WTC11 (cell line): ENCODE measurements at regions not wholly inside any gene's neighbourhood (a gene's known extent, or its start where the extent isn't known, plus 50 kb on each side); places are given as distances from the start of the nearest gene placed in this dataset.

Source experiments
- ATAC-seq: fragments of 200-7000 bp; cut with Tn5 transposase; 2 replicates; pipeline ENCODE4 v1.10.0; 2021; ENCODE audit warnings: mild to moderate bottlenecking, moderate library complexity
- CTCF ChIA-PET: fragments of 300-600 bp; sonication (Branson Sonifier 250); formaldehyde crosslinking; loops from one replicate; lab custom pipeline; 2021; ENCODE audit warnings: antibody characterized with exemption; lab: Charles Lee
- POLR2A ChIA-PET: fragments of 350-600 bp; sonication (Branson Sonifier 250); formaldehyde crosslinking; loops from one replicate; lab custom pipeline; 2021; ENCODE audit warnings: antibody characterized with exemption; lab: Charles Lee
- DNase-seq: peaks from one replicate; pipeline ENCODE4 v3.0.0; 2021; ENCODE audit warnings: low spot score
- H3K27ac Mint-ChIP-seq: 2 replicates; pipeline ENCODE4 v1.8.0; 2021; ENCODE audit warnings: mixed read lengths
- H3K27me3 Mint-ChIP-seq: 2 replicates; pipeline ENCODE4 v1.8.0; 2021; ENCODE audit warnings: low read depth, mild to moderate bottlenecking, moderate library complexity, mixed read lengths
- H3K36me3 Mint-ChIP-seq: 2 replicates; pipeline ENCODE4 v1.8.0; 2021; ENCODE audit warnings: mixed read lengths
- H3K4me1 Mint-ChIP-seq: 2 replicates; pipeline ENCODE4 v1.8.0; 2022; ENCODE audit warnings: mixed read lengths
- H3K4me3 Mint-ChIP-seq: 2 replicates; pipeline ENCODE4 v1.8.0; 2021; ENCODE audit warnings: mild to moderate bottlenecking, moderate library complexity, mixed read lengths
- H3K9me3 Mint-ChIP-seq: 2 replicates; pipeline ENCODE4 v1.8.0; 2021; ENCODE audit warnings: mixed read lengths
- CREB1 ChIP-seq: sonication (generic); formaldehyde crosslinking; IDR thresholded peaks from 2 replicates; pipeline ENCODE4 v1.8.0; 2023; ENCODE audit warnings: mild to moderate bottlenecking, missing genetic modification reagents
- CREM ChIP-seq: sonication (generic); formaldehyde crosslinking; IDR thresholded peaks from 2 replicates; pipeline ENCODE4 v1.8.1; 2022; ENCODE audit warnings: mild to moderate bottlenecking, missing genetic modification reagents, moderate library complexity
- ERG ChIP-seq: fragments of 250-450 bp; sonication (Bioruptor Pico); IDR thresholded peaks from 2 replicates; pipeline ENCODE4 v1.8.0; 2021; ENCODE audit warnings: mild to moderate bottlenecking
- ETV6 ChIP-seq: sonication (generic); formaldehyde crosslinking; IDR thresholded peaks from 2 replicates; pipeline ENCODE4 v1.8.1; 2022; ENCODE audit warnings: mild to moderate bottlenecking, missing genetic modification reagents
- FOXK1 ChIP-seq: sonication (generic); formaldehyde crosslinking; IDR thresholded peaks from 2 replicates; pipeline ENCODE4 v1.8.0; 2022; ENCODE audit warnings: mild to moderate bottlenecking, moderate library complexity, missing genetic modification reagents
- GTF2I ChIP-seq: fragments of 250-450 bp; sonication (Bioruptor Pico); conservative IDR thresholded peaks from 2 replicates; pipeline ENCODE4 v1.4.0; 2021; ENCODE audit warnings: mild to moderate bottlenecking
- HMGA2 ChIP-seq: fragments of 250-450 bp; sonication (Bioruptor Pico); IDR thresholded peaks from 2 replicates; pipeline ENCODE4 v1.4.0; 2021; ENCODE audit warnings: mild to moderate bottlenecking, moderate library complexity
- KAT7 ChIP-seq: sonication (generic); formaldehyde crosslinking; IDR thresholded peaks from 2 replicates; pipeline ENCODE4 v1.8.1; 2023; ENCODE audit warnings: missing genetic modification reagents, mild to moderate bottlenecking, borderline replicate concordance
- MYBL2 ChIP-seq: sonication (generic); formaldehyde crosslinking; IDR thresholded peaks from 2 replicates; pipeline ENCODE4 v1.8.1; 2023; ENCODE audit warnings: mild to moderate bottlenecking, moderate library complexity, missing genetic modification reagents
- NFE2L1 ChIP-seq: sonication (generic); formaldehyde crosslinking; IDR thresholded peaks from 2 replicates; pipeline ENCODE4 v1.8.1; 2023; ENCODE audit warnings: missing genetic modification reagents
- NFYB ChIP-seq: sonication (generic); formaldehyde crosslinking; conservative IDR thresholded peaks from 2 replicates; pipeline ENCODE4 v1.8.0; 2022; ENCODE audit warnings: low read depth, missing genetic modification reagents
- PRRX2 ChIP-seq: fragments of 250-450 bp; sonication (Bioruptor Pico); IDR thresholded peaks from 2 replicates; pipeline ENCODE4 v1.8.0; 2021; ENCODE audit warnings: mild to moderate bottlenecking
- STAT6 ChIP-seq: sonication (generic); formaldehyde crosslinking; conservative IDR thresholded peaks from 2 replicates; pipeline ENCODE4 v1.8.1; 2023; ENCODE audit warnings: mild to moderate bottlenecking, low read depth, missing genetic modification reagents, moderate library complexity
- TCF7 ChIP-seq: sonication (generic); formaldehyde crosslinking; IDR thresholded peaks from 2 replicates; pipeline ENCODE4 v1.8.0; 2022; ENCODE audit warnings: mild to moderate bottlenecking, low read depth, missing genetic modification reagents, moderate library complexity
- TEAD4 ChIP-seq: sonication (generic); formaldehyde crosslinking; IDR thresholded peaks from 2 replicates; pipeline ENCODE4 v1.8.0; 2022; ENCODE audit warnings: mild to moderate bottlenecking, missing genetic modification reagents
- ZNF121 ChIP-seq: sonication (generic); formaldehyde crosslinking; IDR thresholded peaks from 2 replicates; pipeline ENCODE4 v1.8.0; 2023; ENCODE audit warnings: missing genetic modification reagents
- ZNF138 ChIP-seq: sonication (generic); formaldehyde crosslinking; conservative IDR thresholded peaks from 2 replicates; pipeline ENCODE4 v1.8.1; 2022; ENCODE audit warnings: mild to moderate bottlenecking, moderate library complexity, missing genetic modification reagents
- ZNF263 ChIP-seq: sonication (generic); formaldehyde crosslinking; IDR thresholded peaks from 2 replicates; pipeline ENCODE4 v1.8.1; 2022; ENCODE audit warnings: low read depth, mild to moderate bottlenecking, moderate library complexity, missing genetic modification reagents
- ZSCAN18 ChIP-seq: fragments of 250-450 bp; sonication (Bioruptor Pico); IDR thresholded peaks from 2 replicates; pipeline ENCODE4 v2.1.2; 2022; ENCODE audit warnings: mild to moderate bottlenecking, moderate library complexity
- TF ChIP-seq, protein P1 (sequence below): fragments of 250-450 bp; sonication (Bioruptor Pico); conservative IDR thresholded peaks from 2 replicates; pipeline ENCODE4 v1.9.0; 2021; ENCODE audit warnings: mild to moderate bottlenecking
- TF ChIP-seq, protein P2 (sequence below): sonication (generic); formaldehyde crosslinking; IDR thresholded peaks from 2 replicates; pipeline ENCODE4 v1.8.0; 2022; ENCODE audit warnings: mild to moderate bottlenecking, missing genetic modification reagents
- TF ChIP-seq, protein P3 (sequence below): sonication (generic); formaldehyde crosslinking; IDR thresholded peaks from 2 replicates; pipeline ENCODE4 v1.8.0; 2022; ENCODE audit warnings: mild to moderate bottlenecking, missing genetic modification reagents
- TF ChIP-seq, protein P4 (sequence below): fragments of 200-600 bp; IDR thresholded peaks from 2 replicates; pipeline ENCODE4 v1.8.0; 2022; ENCODE audit warnings: antibody characterized with exemption

- TF ChIP-seq, protein P1, sequence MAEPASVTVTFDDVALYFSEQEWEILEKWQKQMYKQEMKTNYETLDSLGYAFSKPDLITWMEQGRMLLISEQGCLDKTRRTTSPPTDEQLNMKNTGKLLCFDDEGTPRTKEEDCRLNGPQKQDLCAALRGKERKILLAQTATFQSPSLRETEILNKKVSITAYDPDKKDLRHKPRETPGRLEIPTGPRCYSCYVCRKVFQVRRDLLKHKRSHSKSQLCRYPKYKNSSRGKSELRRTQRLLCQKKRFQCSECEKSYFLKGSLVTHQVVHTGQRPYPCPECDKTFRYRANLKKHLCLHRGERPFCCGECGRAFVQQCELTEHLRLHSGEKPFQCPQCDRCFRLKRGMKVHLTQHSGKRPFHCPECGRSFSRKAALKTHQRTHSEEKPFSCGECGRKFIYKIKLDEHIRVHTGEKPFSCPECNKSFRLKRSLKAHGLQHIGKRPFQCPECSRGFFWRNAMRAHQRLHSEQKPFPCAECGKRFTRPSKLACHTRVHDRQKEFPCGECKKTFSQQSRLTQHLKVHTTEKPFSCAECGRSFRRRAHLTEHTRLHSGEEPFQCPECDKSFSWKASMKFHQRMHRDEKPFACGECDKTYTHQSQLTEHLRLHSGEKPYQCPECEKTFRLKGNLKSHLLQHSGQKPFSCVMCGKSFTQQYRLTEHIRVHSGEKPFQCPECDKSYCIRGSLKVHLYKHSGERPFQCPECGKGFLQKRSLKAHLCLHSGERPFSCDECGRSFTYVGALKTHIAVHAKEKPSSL (CRISPR knock-in tag) = no peak
- TF ChIP-seq TEAD4 = no peak
- TF ChIP-seq FOXK1 = no peak
- TF ChIP-seq NFYB (CRISPR knock-in tag) = no peak
- TF ChIP-seq STAT6 = no peak
- TF ChIP-seq KAT7 (CRISPR knock-in tag) = no peak
Measured at GRCh38 chr10:22111260-22111659, 106.6 kb downstream of the EBLN1 start (continued).

DNA sequence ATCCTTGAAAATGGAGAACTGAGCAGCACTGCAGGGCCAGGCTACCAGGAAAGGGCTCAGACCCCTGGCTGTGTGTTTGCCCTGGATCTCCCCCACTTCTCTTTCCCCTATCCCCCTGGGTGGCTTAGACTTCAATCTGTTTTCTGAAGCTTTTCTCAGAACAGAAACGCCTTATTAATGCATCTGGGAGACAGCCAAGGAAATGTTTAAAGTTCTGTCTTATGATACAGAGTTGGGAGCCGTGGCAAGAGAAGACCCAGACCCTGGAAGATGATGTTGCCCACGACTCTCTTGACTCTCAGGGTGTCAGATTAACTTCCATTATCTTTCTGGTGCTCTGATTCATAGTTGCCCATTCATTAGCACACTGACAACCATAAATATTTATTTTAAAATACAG is 107.1 kb downstream of the EBLN1 start:
- CTCF ChIA-PET = no interaction called here
- no peak overlapping the region for H3K27ac Mint-ChIP-seq
- POLR2A ChIA-PET = no interaction called here

More for the DNA sequence above, 107.1 kb downstream of the EBLN1 start:
- H3K4me1 Mint-ChIP-seq = peaks cover 17% of the 10 kb centered on the region
- no peak for TF ChIP-seq ZNF263 (CRISPR knock-in tag)
- TF ChIP-seq, protein P2, sequence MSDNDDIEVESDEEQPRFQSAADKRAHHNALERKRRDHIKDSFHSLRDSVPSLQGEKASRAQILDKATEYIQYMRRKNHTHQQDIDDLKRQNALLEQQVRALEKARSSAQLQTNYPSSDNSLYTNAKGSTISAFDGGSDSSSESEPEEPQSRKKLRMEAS (CRISPR knock-in tag) = no peak
- TF ChIP-seq NFYB (CRISPR knock-in tag) = no peak
- no peak for TF ChIP-seq NFE2L1 (CRISPR knock-in tag)
- TF ChIP-seq CREM (CRISPR knock-in tag) = no peak
- no peak for TF ChIP-seq ETV6 (CRISPR knock-in tag)
- TF ChIP-seq HMGA2 (CRISPR knock-in tag) = no peak
- TF ChIP-seq, protein P3, sequence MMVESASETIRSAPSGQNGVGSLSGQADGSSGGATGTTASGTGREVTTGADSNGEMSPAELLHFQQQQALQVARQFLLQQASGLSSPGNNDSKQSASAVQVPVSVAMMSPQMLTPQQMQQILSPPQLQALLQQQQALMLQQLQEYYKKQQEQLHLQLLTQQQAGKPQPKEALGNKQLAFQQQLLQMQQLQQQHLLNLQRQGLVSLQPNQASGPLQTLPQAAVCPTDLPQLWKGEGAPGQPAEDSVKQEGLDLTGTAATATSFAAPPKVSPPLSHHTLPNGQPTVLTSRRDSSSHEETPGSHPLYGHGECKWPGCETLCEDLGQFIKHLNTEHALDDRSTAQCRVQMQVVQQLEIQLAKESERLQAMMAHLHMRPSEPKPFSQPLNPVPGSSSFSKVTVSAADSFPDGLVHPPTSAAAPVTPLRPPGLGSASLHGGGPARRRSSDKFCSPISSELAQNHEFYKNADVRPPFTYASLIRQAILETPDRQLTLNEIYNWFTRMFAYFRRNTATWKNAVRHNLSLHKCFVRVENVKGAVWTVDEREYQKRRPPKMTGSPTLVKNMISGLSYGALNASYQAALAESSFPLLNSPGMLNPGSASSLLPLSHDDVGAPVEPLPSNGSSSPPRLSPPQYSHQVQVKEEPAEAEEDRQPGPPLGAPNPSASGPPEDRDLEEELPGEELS (CRISPR knock-in tag) = no peak
- no peak for TF ChIP-seq MYBL2 (CRISPR knock-in tag)
- TF ChIP-seq TCF7 = no peak
- TF ChIP-seq FOXK1 = no peak
- TF ChIP-seq, protein P4, sequence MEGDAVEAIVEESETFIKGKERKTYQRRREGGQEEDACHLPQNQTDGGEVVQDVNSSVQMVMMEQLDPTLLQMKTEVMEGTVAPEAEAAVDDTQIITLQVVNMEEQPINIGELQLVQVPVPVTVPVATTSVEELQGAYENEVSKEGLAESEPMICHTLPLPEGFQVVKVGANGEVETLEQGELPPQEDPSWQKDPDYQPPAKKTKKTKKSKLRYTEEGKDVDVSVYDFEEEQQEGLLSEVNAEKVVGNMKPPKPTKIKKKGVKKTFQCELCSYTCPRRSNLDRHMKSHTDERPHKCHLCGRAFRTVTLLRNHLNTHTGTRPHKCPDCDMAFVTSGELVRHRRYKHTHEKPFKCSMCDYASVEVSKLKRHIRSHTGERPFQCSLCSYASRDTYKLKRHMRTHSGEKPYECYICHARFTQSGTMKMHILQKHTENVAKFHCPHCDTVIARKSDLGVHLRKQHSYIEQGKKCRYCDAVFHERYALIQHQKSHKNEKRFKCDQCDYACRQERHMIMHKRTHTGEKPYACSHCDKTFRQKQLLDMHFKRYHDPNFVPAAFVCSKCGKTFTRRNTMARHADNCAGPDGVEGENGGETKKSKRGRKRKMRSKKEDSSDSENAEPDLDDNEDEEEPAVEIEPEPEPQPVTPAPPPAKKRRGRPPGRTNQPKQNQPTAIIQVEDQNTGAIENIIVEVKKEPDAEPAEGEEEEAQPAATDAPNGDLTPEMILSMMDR = no peak
- TF ChIP-seq GTF2I (CRISPR knock-in tag) = no peak
- TF ChIP-seq ZSCAN18 (CRISPR knock-in tag) = no peak
- no peak for TF ChIP-seq ZNF138 (CRISPR knock-in tag)
- TF ChIP-seq TEAD4 = no peak
- no peak for TF ChIP-seq ERG
- TF ChIP-seq CREB1 (CRISPR knock-in tag) = no peak
- TF ChIP-seq ZNF121 (CRISPR knock-in tag) = no peak
- no peak for TF ChIP-seq PRRX2 (CRISPR knock-in tag)
- ATAC-seq = no peak
- H3K4me3 Mint-ChIP-seq = no peak overlapping the region
- no peak for DNase-seq
- H3K9me3 Mint-ChIP-seq = peaks cover 8% of the 10 kb centered on the region
- H3K27me3 Mint-ChIP-seq = no peaks in the 10 kb centered on the region
- no peaks in the 10 kb centered on the region for H3K36me3 Mint-ChIP-seq
